H9 (cell line): ENCODE measurements at regions not wholly inside any gene's neighbourhood (a gene's known extent, or its start where the extent isn't known, plus 50 kb on each side); places are given as distances from the start of the nearest gene placed in this dataset.

ENCODE experiments used
- DNase-seq: peaks from one replicate; pipeline ENCODE4 v3.0.0-alpha.2; 2017
- H2AFZ ChIP-seq: one replicate; pipeline ENCODE4 v1.6.1; 2013; ENCODE audit warnings: mild to moderate bottlenecking, low read length, control low read depth, moderate library complexity
- H2AK5ac ChIP-seq: 2 replicates; pipeline ENCODE4 v1.6.1; 2013; ENCODE audit warnings: low read length, control low read depth, mixed read lengths; ENCODE audit not compliant: insufficient read length
- H2BK120ac ChIP-seq: one replicate; pipeline ENCODE4 v1.6.1; 2013; ENCODE audit warnings: low read depth, mild to moderate bottlenecking, low read length, control low read depth, inconsistent platforms; ENCODE audit not compliant: poor library complexity, severe bottlenecking
- H2BK12ac ChIP-seq: 2 replicates; pipeline ENCODE4 v1.6.1; 2013; ENCODE audit warnings: low read length, control low read depth, mixed read lengths, low read depth; ENCODE audit not compliant: insufficient read length
- H2BK15ac ChIP-seq: 2 replicates; pipeline ENCODE4 v1.6.1; 2013; ENCODE audit warnings: low read depth, low read length, control low read depth
- H2BK20ac ChIP-seq: one replicate; pipeline ENCODE4 v1.6.1; 2013; ENCODE audit warnings: low read depth, mild to moderate bottlenecking, low read length, control low read depth, inconsistent platforms; ENCODE audit not compliant: poor library complexity, severe bottlenecking
- H2BK5ac ChIP-seq: 2 replicates; pipeline ENCODE4 v1.6.1; 2013; ENCODE audit warnings: low read length, control low read depth, mixed read lengths; ENCODE audit not compliant: insufficient read length
- H3K14ac ChIP-seq: 2 replicates; pipeline ENCODE4 v1.6.1; 2013; ENCODE audit warnings: low read length, control low read depth; ENCODE audit not compliant: insufficient read depth
- H3K18ac ChIP-seq: 2 replicates; pipeline ENCODE4 v1.6.1; 2013; ENCODE audit warnings: low read depth, mild to moderate bottlenecking, mixed read lengths, low read length, control low read depth; ENCODE audit not compliant: insufficient read length
- H3K23ac ChIP-seq: 2 replicates; pipeline ENCODE4 v1.6.1; 2013; ENCODE audit warnings: low read length, control low read depth, mixed read lengths, low read depth; ENCODE audit not compliant: insufficient read length
- H3K23me2 ChIP-seq: 2 replicates; pipeline ENCODE4 v1.6.1; 2013; ENCODE audit warnings: low read depth, mild to moderate bottlenecking, mixed read lengths, low read length, control low read depth; ENCODE audit not compliant: insufficient read length, poor library complexity, severe bottlenecking
- H3K27ac ChIP-seq: 2 replicates; pipeline ENCODE4 v1.5.1; 2013; ENCODE audit warnings: low read length, control low read depth, mixed read lengths, low read depth; ENCODE audit not compliant: insufficient read length
- H3K27me3 ChIP-seq: 2 replicates; pipeline ENCODE4 v1.6.1; 2013; ENCODE audit warnings: low read length, control low read depth, inconsistent platforms; ENCODE audit not compliant: insufficient read depth
- H3K4ac ChIP-seq: 2 replicates; pipeline ENCODE4 v1.6.1; 2013; ENCODE audit warnings: low read depth, mild to moderate bottlenecking, control low read depth, inconsistent platforms, low read length, moderate library complexity
- H3K4me1 ChIP-seq: 2 replicates; pipeline ENCODE4 v1.6.1; 2013; ENCODE audit warnings: low read length, control low read depth, inconsistent platforms; ENCODE audit not compliant: insufficient read depth
- H3K4me2 ChIP-seq: 2 replicates; pipeline ENCODE4 v1.6.1; 2013; ENCODE audit warnings: low read length, control low read depth, mixed read lengths; ENCODE audit not compliant: insufficient read length, insufficient read depth
- H3K56ac ChIP-seq: 2 replicates; pipeline ENCODE4 v1.6.1; 2013; ENCODE audit warnings: low read depth, mild to moderate bottlenecking, mixed read lengths, low read length, control low read depth; ENCODE audit not compliant: insufficient read length
- H3K79me1 ChIP-seq: 2 replicates; pipeline ENCODE4 v1.6.1; 2013; ENCODE audit warnings: low read depth, mild to moderate bottlenecking, moderate library complexity, low read length, control low read depth, inconsistent platforms; ENCODE audit not compliant: insufficient read depth, poor library complexity, severe bottlenecking
- H3K79me2 ChIP-seq: 2 replicates; pipeline ENCODE4 v1.6.1; 2013; ENCODE audit warnings: low read length, control low read depth, inconsistent platforms; ENCODE audit not compliant: insufficient read depth
- H3K9ac ChIP-seq: 2 replicates; pipeline ENCODE4 v1.6.1; 2013; ENCODE audit warnings: low read length, control low read depth, mixed read lengths; ENCODE audit not compliant: insufficient read length; ENCODE audit errors: extremely low read depth
- H3K9me3 ChIP-seq: one replicate; pipeline ENCODE4 v1.6.1; 2013; ENCODE audit warnings: low read depth, low read length, inconsistent platforms; ENCODE audit not compliant: control insufficient read depth
- H3T11ph ChIP-seq: one replicate; pipeline ENCODE4 v1.6.1; 2013; ENCODE audit warnings: mild to moderate bottlenecking, low read length, control low read depth, inconsistent platforms
- H4K20me1 ChIP-seq: one replicate; pipeline ENCODE4 v1.6.1; 2013; ENCODE audit not compliant: control insufficient read depth, insufficient read length, insufficient read depth
- H4K5ac ChIP-seq: 2 replicates; pipeline ENCODE4 v1.6.1; 2013; ENCODE audit warnings: low read depth, mild to moderate bottlenecking, mixed read lengths, low read length, control low read depth; ENCODE audit not compliant: insufficient read length
- H4K8ac ChIP-seq: replicated peaks from 2 replicates; pipeline ENCODE4 v1.6.1; 2013; ENCODE audit warnings: low read length, control low read depth, mixed read lengths, low read depth; ENCODE audit not compliant: insufficient read length
- H4K91ac ChIP-seq: 2 replicates; pipeline ENCODE4 v1.6.1; 2013; ENCODE audit warnings: low read depth, mild to moderate bottlenecking, moderate library complexity, mixed read lengths, low read length, control low read depth; ENCODE audit not compliant: insufficient read length
- H3K27ac Mint-ChIP-seq, 3 experiments: 2 replicates in 2 of 3; 3 replicates in 1 of 3; pipeline ENCODE4 v1.8.0; 2020 to 2021; ENCODE audit warnings: mixed read lengths in 3 of 3, mild to moderate bottlenecking in 1 of 3, moderate library complexity in 1 of 3
- H3K27me3 Mint-ChIP-seq: 2 replicates; pipeline ENCODE4 v1.8.0; 2021; ENCODE audit warnings: low read depth, mild to moderate bottlenecking, moderate library complexity, mixed read lengths
- H3K36me3 Mint-ChIP-seq, 3 experiments: 2 replicates in 2 of 3; 3 replicates in 1 of 3; pipeline ENCODE4 v1.8.0; 2020 to 2021; ENCODE audit warnings: low read depth in 3 of 3, mixed read lengths in 3 of 3; ENCODE audit not compliant: insufficient read depth in 1 of 3
- H3K4me1 Mint-ChIP-seq, 2 experiments: 2 replicates each; pipeline ENCODE4 v1.8.0; 2020; ENCODE audit warnings: mixed read lengths in 2 of 2
- H3K4me3 Mint-ChIP-seq, 2 experiments: 2 replicates in 1 of 2; 3 replicates in 1 of 2; pipeline ENCODE4 v1.8.0; 2020 to 2021; ENCODE audit warnings: mild to moderate bottlenecking in 2 of 2, mixed read lengths in 2 of 2, moderate library complexity in 1 of 2
- H3K9me3 Mint-ChIP-seq, 2 experiments: 2 replicates in 1 of 2; 3 replicates in 1 of 2; pipeline ENCODE4 v1.8.0; 2020; ENCODE audit warnings: mild to moderate bottlenecking in 2 of 2, mixed read lengths in 2 of 2, moderate library complexity in 1 of 2
- WGBS: extraction: QIAGEN DNeasy Blood & Tissue Kit; methylation state at CpG from one replicate; pipeline ENCODE4 v1.1.7; 2013; ENCODE audit warnings: missing lambda C conversion rate, low lambda C conversion rate, mixed read lengths; ENCODE audit not compliant: insufficient read length; ENCODE audit errors: extremely low coverage; 5-methylcytosine and 5-hydroxymethylcytosine counted together
- TF ChIP-seq, protein P1 (sequence below): fragments of 200-600 bp; sonication (generic); conservative IDR thresholded peaks from 3 replicates; pipeline ENCODE4 v1.8.0; 2021; ENCODE audit warnings: antibody characterized with exemption, mild to moderate bottlenecking

DNA sequence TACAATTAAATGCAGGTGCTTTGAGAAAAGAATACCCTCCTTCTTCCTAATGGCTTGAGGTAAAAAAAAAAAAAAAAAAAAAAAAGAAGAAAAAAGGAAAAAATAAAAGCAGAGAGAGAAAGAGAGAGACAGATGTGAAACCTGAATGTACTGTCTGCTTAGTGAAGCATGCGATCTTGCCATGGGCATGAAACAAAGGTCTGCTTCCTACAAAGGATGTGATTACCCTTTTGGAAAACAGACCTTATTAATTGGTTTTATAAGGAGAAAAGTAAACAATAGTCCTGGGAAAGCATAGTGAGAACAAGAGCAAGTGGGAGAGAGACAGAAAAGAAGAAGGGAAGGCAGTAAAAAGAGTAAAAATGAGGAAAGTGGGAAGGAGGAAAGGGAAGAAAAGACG is 526.1 kb upstream of the PABPC4L start:
- Histone ChIP-seq H3K9ac (no peak overlapping the region), H3K56ac (no peak overlapping the region), H3K4me1 (no peaks in the 10 kb centered on the region), H3K9me3 (no peaks in the 10 kb centered on the region), H4K5ac (no peak overlapping the region), H3K79me1 (no peaks in the 10 kb centered on the region), H3K27me3 (no peaks in the 10 kb centered on the region), H3K4me2 (no peak overlapping the region), H3K79me2 (no peaks in the 10 kb centered on the region), H3K4ac (no peak overlapping the region), H2AK5ac (no peak overlapping the region), H2BK20ac (no peak overlapping the region), H3T11ph (no peak overlapping the region), H2BK12ac (no peak overlapping the region), H3K14ac (no peak overlapping the region), H4K20me1 (no peaks in the 10 kb centered on the region), H3K23me2 (no peaks in the 10 kb centered on the region), H2BK15ac (no peak overlapping the region), H2AFZ (peak overlapping the region; percentile 16), H4K91ac (no peak overlapping the region), H2BK5ac (no peak overlapping the region), H4K8ac (no peak overlapping the region), H3K23ac (no peak overlapping the region), H2BK120ac (no peak overlapping the region), H3K27ac (no peak overlapping the region), H3K18ac (no peak overlapping the region)
- H3K27me3 Mint-ChIP-seq, result no peaks in the 10 kb centered on the region
- 0 out of 7 replicates have a peak overlapping the region, but pooled peaks of 1 of the 3 experiments have one; percentile 21 for H3K27ac Mint-ChIP-seq
- peaks cover 5 to 6% of the 10 kb centered on the region in 2 experiments for H3K9me3 Mint-ChIP-seq
- H3K36me3 Mint-ChIP-seq, result peaks cover 8 to 14% (median 12%) of the 10 kb centered on the region in 3 experiments
- DNase-seq, result no peak
- TF ChIP-seq, protein P1, sequence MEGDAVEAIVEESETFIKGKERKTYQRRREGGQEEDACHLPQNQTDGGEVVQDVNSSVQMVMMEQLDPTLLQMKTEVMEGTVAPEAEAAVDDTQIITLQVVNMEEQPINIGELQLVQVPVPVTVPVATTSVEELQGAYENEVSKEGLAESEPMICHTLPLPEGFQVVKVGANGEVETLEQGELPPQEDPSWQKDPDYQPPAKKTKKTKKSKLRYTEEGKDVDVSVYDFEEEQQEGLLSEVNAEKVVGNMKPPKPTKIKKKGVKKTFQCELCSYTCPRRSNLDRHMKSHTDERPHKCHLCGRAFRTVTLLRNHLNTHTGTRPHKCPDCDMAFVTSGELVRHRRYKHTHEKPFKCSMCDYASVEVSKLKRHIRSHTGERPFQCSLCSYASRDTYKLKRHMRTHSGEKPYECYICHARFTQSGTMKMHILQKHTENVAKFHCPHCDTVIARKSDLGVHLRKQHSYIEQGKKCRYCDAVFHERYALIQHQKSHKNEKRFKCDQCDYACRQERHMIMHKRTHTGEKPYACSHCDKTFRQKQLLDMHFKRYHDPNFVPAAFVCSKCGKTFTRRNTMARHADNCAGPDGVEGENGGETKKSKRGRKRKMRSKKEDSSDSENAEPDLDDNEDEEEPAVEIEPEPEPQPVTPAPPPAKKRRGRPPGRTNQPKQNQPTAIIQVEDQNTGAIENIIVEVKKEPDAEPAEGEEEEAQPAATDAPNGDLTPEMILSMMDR, result no peak
- WGBS, result no CpG with 5 or more reads among the region's 2 CpGs
- no peak overlapping the region for H3K4me3 Mint-ChIP-seq
- H3K4me1 Mint-ChIP-seq, result peaks cover 3 to 5% of the 10 kb centered on the region in 2 experiments
